Aorta (tissue), 5 donors: ENCODE measurements at regions not wholly inside any gene's neighbourhood (a gene's known extent, or its start where the extent isn't known, plus 50 kb on each side); places are given as distances from the start of the nearest gene placed in this dataset.

ENCODE experiments used
- ATAC-seq: fragments of 200-7000 bp; cut with Tn5 transposase; one replicate; pipeline ENCODE4 v1.9.1; 2022; ENCODE audit warnings: moderate library complexity; ENCODE audit not compliant: low FRiP score
- DNase-seq, 2 donors: peaks; one replicate each; pipeline ENCODE4 v3.0.0-alpha.2; 2020
- H3K27ac ChIP-seq, 2 donors: one replicate each; pipeline ENCODE4 v1.5.1; 2013; ENCODE audit warnings: low read length in 2 of 2, mild to moderate bottlenecking in 2 of 2, moderate library complexity in 2 of 2, control low read depth in 1 of 2, inconsistent platforms in 1 of 2, low read depth in 1 of 2
- H3K27me3 ChIP-seq, 2 donors: one replicate each; pipeline ENCODE4 v1.6.1; 2013; ENCODE audit warnings: control low read depth in 1 of 2, low read length in 1 of 2, mild to moderate bottlenecking in 1 of 2, moderate library complexity in 1 of 2; ENCODE audit not compliant: insufficient read depth in 2 of 2, control insufficient read depth in 1 of 2
- H3K36me3 ChIP-seq, 2 donors: one replicate each; pipeline ENCODE4 v1.6.1; 2013; ENCODE audit warnings: control low read depth in 1 of 2, low read length in 1 of 2, mild to moderate bottlenecking in 1 of 2; ENCODE audit not compliant: insufficient read depth in 2 of 2, control insufficient read depth in 1 of 2
- H3K4me1 ChIP-seq, 2 donors: one replicate each; pipeline ENCODE4 v1.6.1; 2013; ENCODE audit warnings: low read length in 2 of 2, control low read depth in 1 of 2, mild to moderate bottlenecking in 1 of 2, moderate library complexity in 1 of 2; ENCODE audit not compliant: insufficient read depth in 2 of 2, control insufficient read depth in 1 of 2
- H3K4me3 ChIP-seq, 2 donors: one replicate each; pipeline ENCODE4 v1.5.1; 2013; ENCODE audit warnings: low read length in 2 of 2, control low read depth in 1 of 2, mild to moderate bottlenecking in 1 of 2
- H3K9me3 ChIP-seq: one replicate; pipeline ENCODE4 v1.6.1; 2013; ENCODE audit warnings: mild to moderate bottlenecking, low read length; ENCODE audit not compliant: control insufficient read depth
- WGBS, 2 donors: extraction: QIAGEN DNeasy Blood & Tissue Kit; methylation state at CpG; one replicate each; pipeline ENCODE4 v1.1.7; 2013; 5-methylcytosine and 5-hydroxymethylcytosine counted together
- intact Hi-C, 2 donors: fragments of 100-400 bp; cut with DNase I; formaldehyde crosslinking; loops; one replicate each; pipeline versions ENCODE4 v1.14.2 to v1.15.0; 2022
- donor health status: healthy with polysubstance abuse.
- donor health status: Bipolar disorder and iron deficiency.
- donor health status: DM: no; HTN: no; CAD: no.
- donor health status: DM: no; HTN: no; CAD: no.
- donor health status: DM: yes; HTN: yes; CAD: no.

DNA sequence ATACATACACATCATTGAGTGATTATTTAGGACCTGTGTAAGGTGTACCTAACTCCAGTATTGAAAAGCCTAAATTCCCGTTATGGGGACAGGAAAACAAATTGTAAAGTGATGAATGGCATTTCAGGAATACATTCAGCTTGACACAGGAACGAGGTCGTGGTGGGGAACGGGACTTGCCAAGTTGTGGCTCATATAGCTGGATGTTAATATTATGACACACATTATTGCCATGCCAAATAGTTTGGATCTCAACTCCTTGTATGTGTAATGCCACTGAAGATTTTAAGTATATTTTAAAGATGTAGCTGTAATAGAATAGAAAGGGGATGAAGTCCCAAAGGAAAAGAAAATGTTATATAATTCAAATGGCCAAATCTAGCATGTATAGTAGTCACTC lies 227.2 kb upstream of the GOLIM4 start:
- WGBS, 2 donors: 2 to 18% methylated on average over 4 of the region's 4 CpGs
- Histone ChIP-seq H3K27ac (no peak overlapping the region), H3K27me3 (no peaks in the 10 kb centered on the region), H3K4me3 (no peak overlapping the region), H3K4me1 (no peaks in the 10 kb centered on the region), H3K9me3 (no peaks in the 10 kb centered on the region), H3K36me3 (no peaks in the 10 kb centered on the region)
- no peak for DNase-seq
- no peak for ATAC-seq
- intact Hi-C loops: no loop called here

DNA sequence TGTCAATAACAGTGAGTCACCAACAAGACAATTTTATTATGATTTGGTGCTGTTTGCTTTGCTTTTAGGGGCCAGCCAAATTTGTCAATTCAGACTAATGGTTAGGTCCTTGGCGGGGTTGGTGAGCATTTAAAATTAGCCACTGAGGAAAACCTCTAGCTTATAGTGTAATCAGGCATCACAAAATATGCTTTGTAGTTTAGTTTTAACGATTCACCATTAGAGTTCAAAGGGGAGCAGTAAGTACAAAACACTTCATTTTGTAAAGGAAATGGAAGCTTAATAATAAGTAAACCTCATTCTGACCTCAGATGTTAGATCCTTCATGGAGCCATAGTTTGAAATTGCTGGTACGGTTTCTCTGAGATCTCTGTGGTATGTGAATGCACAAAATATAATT lies 218.4 kb upstream of the GOLIM4 start:
- WGBS, 2 donors: 87 to 88% methylated on average over 3 of the region's 3 CpGs
- H3K36me3 ChIP-seq: no peaks in the 10 kb centered on the region
- no peak overlapping the region for H3K4me3 ChIP-seq
- no peak for ATAC-seq
- intact Hi-C loops: no loop called here
- H3K27me3 ChIP-seq: no peaks in the 10 kb centered on the region
- no peaks in the 10 kb centered on the region for H3K9me3 ChIP-seq
- no peak for DNase-seq
- H3K27ac ChIP-seq: no peak overlapping the region
- H3K4me1 ChIP-seq: no peaks in the 10 kb centered on the region

DNA sequence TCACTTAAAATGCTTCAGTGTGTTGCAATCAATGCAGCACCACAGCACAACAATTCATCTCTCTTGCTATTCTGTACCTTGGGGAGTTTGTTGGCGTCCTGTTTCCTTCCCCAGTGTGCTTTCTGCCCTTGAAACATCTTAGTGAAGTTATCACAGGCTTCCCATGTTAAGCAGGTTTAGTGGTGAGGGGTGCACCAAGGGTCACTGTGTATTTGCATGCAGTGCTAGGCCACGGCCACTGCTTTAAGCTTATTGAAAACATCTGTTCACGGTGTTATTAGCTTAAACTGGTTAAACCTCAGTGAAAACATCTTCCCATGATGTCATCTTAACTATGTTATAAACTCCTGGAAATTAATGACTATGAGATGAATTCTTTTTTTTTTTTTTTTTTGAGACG lies 217.3 kb upstream of the GOLIM4 start:
- no peaks in the 10 kb centered on the region for H3K27me3 ChIP-seq
- H3K27ac ChIP-seq: no peak overlapping the region
- no peaks in the 10 kb centered on the region for H3K4me1 ChIP-seq
- ATAC-seq (no peak), DNase-seq (no peak)
- H3K36me3 ChIP-seq: no peaks in the 10 kb centered on the region
- 29 to 54% methylated on average over 3 to 4 of the region's 4 CpGs for WGBS, 2 donors
- no peaks in the 10 kb centered on the region for H3K9me3 ChIP-seq
- intact Hi-C loops: no loop called here
- H3K4me3 ChIP-seq: no peak overlapping the region

DNA sequence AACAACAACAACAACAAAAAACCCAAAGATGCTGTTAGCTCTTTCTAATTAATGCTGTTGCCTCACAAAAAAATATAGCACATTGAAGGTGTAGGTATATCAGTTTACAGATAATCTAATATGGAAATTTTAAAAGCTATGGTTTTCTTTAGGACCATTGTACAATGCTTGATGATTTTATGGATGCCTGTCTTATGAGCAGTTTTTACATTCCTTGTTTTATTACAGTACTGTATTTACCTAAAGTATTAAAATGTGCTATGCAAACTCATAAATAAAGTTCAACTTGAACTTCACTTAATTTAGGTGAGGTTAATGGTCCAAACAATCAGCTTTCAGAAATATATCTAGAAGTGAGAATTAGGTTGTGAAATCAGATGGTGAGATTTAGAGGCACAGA lies 212.2 kb upstream of the GOLIM4 start:
- Histone ChIP-seq H3K27me3 (no peaks in the 10 kb centered on the region), H3K4me1 (no peaks in the 10 kb centered on the region), H3K9me3 (no peaks in the 10 kb centered on the region), H3K4me3 (no peak overlapping the region), H3K27ac (no peak overlapping the region), H3K36me3 (no peaks in the 10 kb centered on the region)
- ATAC-seq: no peak
- DNase-seq: no peak
- intact Hi-C loops: no loop called here

DNA sequence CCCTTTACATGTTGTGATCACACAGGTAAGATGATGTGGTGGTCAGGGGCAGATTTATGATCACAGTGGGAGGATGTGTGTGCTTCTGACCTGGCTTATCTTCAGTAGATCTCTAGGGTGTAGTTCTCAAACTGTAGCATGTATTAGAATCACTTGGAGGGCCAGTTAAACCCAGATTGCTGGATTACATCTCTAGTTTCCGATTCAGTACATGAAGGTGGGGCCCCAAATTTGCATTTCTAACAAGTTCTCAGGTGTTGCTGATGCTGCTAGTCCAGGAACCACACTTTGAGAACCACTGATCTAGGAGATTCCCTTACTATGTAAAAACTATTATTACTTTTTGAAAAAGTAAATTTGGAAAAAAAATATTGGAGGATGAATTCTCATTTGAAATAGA lies 199.3 kb upstream of the GOLIM4 start:
- no peaks in the 10 kb centered on the region for H3K36me3 ChIP-seq
- no peak overlapping the region for H3K27ac ChIP-seq
- ATAC-seq (no peak), DNase-seq (no peak)
- no peaks in the 10 kb centered on the region for H3K9me3 ChIP-seq
- H3K27me3 ChIP-seq: no peaks in the 10 kb centered on the region
- H3K4me1 ChIP-seq: no peaks in the 10 kb centered on the region
- intact Hi-C loops: no loop called here
- 58 to 62% methylated on average over 1 of the region's 1 CpG for WGBS, 2 donors
- no peak overlapping the region for H3K4me3 ChIP-seq

DNA sequence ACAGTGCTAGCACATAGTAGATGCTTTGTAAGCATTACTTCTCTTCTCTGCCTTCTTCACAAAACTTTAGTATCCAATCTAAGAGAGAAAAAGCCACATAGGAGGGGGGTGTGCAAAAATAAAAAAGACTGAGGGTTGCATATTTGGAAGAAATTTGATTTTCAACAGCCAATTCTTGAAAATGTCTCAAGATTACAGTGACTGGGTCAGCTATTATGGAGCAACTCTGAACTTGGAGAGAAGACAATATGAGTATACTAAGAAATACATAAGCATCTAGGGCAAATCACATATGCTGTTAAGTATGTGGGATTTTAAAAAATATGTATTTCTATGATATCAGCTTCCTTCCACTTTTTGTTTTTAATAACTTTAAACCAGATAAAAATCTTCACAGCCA lies 196.6 kb upstream of the GOLIM4 start:
- intact Hi-C loops: no loop called here
- ATAC-seq (no peak), DNase-seq (no peak)
- no peaks in the 10 kb centered on the region for H3K36me3 ChIP-seq
- no peaks in the 10 kb centered on the region for H3K9me3 ChIP-seq
- no peak overlapping the region for H3K4me3 ChIP-seq
- H3K27me3 ChIP-seq: no peaks in the 10 kb centered on the region
- no peak overlapping the region for H3K27ac ChIP-seq
- H3K4me1 ChIP-seq: no peaks in the 10 kb centered on the region

DNA sequence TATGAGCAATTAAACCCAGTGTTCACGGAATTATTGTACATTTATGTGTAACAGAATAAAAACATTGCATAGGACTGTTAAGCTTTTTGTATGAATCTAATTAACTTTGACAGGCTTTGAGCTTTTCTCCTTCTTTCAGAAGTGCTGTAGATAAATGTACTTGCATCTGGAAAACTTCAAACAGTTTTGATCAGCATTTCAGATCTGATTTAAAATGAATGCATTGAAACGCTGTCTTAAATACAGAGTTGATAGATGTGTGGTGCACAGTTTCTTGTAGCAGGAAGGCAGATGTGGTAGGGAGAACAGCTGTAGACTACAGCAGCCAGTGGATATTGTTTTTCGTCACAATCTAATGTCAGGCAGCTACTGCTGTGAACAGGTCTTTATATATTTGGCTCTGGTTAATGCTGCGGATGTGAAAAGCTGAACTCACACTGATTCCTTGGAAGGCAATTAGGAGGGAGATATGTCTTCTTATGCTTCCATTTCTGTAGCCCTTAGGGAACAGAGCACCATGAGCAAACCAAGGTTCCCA lies 193.8 kb upstream of the GOLIM4 start:
- 55 to 68% methylated on average over 4 of the region's 4 CpGs for WGBS, 2 donors
- DNase-seq: no peak
- Histone ChIP-seq H3K36me3 (no peaks in the 10 kb centered on the region), H3K9me3 (no peaks in the 10 kb centered on the region), H3K27me3 (no peaks in the 10 kb centered on the region), H3K27ac (no peak overlapping the region), H3K4me1 (no peaks in the 10 kb centered on the region), H3K4me3 (no peak overlapping the region)
- intact Hi-C loops: no loop called here
- ATAC-seq: no peak

DNA sequence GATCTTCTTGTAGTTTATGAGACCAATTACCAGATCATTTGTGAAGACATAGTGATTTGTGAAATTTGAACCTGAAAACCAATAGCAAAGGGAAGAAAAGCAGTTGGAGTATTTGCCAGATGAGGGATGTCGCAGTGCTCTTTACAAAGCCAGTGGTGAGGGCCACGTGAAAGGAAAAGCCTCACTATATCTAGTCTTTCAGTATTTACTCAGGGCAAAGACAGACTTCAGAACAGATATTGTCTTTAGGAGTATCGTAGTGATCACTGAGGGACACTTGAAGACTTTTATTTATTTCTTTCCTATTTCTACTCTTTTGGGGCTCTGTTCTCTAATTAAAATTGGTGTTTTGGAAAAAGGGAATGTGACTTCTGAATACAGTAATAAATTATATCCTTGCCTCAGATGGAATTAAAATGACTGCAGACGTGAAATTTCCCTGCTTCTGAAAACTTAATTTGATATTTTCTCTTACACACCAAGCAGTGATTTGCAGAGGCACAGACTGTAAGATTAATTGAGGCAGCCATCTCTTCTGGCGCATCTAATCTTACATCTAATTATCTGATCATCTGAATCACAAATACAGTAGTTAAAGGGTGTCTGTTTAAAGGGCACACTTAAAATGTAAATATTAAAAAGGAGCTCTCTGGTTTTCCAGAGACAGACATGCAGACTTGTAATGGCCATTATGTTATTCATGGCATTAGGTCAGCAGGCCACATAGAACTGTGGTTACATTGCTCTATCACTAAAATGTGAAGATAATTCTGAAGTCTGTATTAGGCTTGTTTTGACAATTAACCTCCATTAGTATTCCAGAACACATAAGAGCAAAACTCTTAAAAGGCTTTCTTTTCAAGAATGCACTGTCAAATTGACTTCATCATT lies 193.0 kb upstream of the GOLIM4 start:
- no peaks in the 10 kb centered on the region for H3K27me3 ChIP-seq
- WGBS, 2 donors: 60 to 71% methylated on average over 5 of the region's 5 CpGs

DNA sequence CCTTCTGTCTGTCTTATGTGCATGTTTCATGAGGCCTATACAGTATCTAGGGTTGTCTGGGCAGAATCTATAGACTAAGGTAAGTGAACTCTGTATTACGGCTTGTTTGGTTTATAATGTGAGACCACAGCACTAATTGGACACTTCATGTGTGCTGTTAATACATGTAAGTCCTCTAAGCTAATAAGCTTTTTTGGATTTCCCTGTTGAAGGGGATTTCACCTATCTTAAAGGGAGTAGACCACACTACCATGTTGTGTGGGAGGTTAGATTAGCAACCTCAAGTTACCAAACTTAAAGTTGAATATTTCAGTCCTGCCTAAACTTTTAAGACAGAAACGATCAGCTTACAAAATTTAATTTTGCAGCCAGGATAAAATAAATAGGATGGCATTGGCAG lies 189.8 kb upstream of the GOLIM4 start:
- intact Hi-C loops: no loop called here
- no peaks in the 10 kb centered on the region for H3K27me3 ChIP-seq
- ATAC-seq: no peak
- no peak overlapping the region for H3K27ac ChIP-seq
- no peaks in the 10 kb centered on the region for H3K36me3 ChIP-seq
- H3K4me3 ChIP-seq: no peak overlapping the region
- 91 to 95% methylated on average over 2 of the region's 2 CpGs for WGBS, 2 donors
- H3K9me3 ChIP-seq: no peaks in the 10 kb centered on the region
- no peak for DNase-seq
- no peaks in the 10 kb centered on the region for H3K4me1 ChIP-seq

More for the DNA sequence above, 193.0 kb upstream of the GOLIM4 start:
- H3K4me1 ChIP-seq: no peaks in the 10 kb centered on the region
- no peak overlapping the region for H3K27ac ChIP-seq
- H3K4me3 ChIP-seq: no peak overlapping the region
- H3K9me3 ChIP-seq: no peaks in the 10 kb centered on the region
- DNase-seq: no peak
- no peaks in the 10 kb centered on the region for H3K36me3 ChIP-seq
- no peak for ATAC-seq
- intact Hi-C loops: no loop called here
